H1 (cell line): ENCODE measurements at regions not wholly inside any gene's neighbourhood (a gene's known extent, or its start where the extent isn't known, plus 50 kb on each side); places are given as distances from the start of the nearest gene placed in this dataset.

Experiments used
- EZH2 ChIP-seq: fragments of 200-600 bp; sonication (generic); IDR thresholded peaks from 2 replicates; pipeline ENCODE4 v1.7.1; 2012; ENCODE audit warnings: low read depth, mild to moderate bottlenecking, moderate library complexity, low read length, inconsistent platforms; ENCODE audit not compliant: severe bottlenecking
- RAD21 ChIP-seq, 2 experiments: IDR thresholded peaks in 1 of 2; conservative IDR thresholded peaks in 1 of 2; 2 replicates each; pipeline ENCODE4 v1.6.1; 2011; ENCODE audit warnings: low read depth in 2 of 2, low read length in 2 of 2, improper control_type of control experiment in 1 of 2, inconsistent platforms in 1 of 2, mild to moderate bottlenecking in 1 of 2, moderate library complexity in 1 of 2
- SIRT6 ChIP-seq: IDR thresholded peaks from one replicate; pipeline ENCODE4 v1.7.1; 2012; ENCODE audit warnings: low read length, inconsistent platforms
- SUZ12 ChIP-seq: fragments of 200-600 bp; sonication (generic); IDR thresholded peaks from 2 replicates; pipeline ENCODE4 v1.6.1; 2012; ENCODE audit warnings: mild to moderate bottlenecking, inconsistent platforms, low read length, moderate library complexity, mixed read lengths

DNA sequence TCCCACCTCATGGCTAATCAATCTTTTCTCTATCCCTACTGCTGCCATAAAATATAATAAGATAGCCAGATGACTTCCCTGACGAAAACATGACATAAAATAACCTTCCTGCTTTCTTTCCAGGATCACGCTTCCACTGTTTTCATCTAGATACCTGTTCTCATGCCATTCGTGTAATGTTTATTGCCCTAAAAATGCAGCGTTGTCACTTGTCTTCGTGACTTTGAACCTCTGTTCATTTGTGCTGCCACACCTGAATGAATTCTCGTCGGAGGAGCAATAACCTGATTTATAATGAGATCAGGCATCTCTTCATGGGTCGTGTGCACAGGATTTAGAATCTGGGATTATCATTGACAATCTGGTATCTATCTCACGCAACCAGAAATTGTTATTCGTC is 1401.9 kb downstream of the CDH11 start (continued):
- TF ChIP-seq RAD21 (IDR thresholded peaks at IDR 0.05 in 1 of 2, conservative IDR thresholded peaks at IDR 0.05 in 1 of 2; ENCODE audit: low read depth in 2 of 2, low read length in 2 of 2) (no peak), EZH2 (no peak), SUZ12 (no peak), SIRT6 (no peak)
